ENCODE measurements at regions not wholly inside any gene's neighbourhood (a gene's known extent, or its start where the extent isn't known, plus 50 kb on each side); places are given as distances from the start of the nearest gene placed in this dataset.
"Not testable (repeated sequence)": the region's sequence is repeated elsewhere in the genome, so short reads cannot be mapped to it uniquely, and the experiment has no call there.

DNA sequence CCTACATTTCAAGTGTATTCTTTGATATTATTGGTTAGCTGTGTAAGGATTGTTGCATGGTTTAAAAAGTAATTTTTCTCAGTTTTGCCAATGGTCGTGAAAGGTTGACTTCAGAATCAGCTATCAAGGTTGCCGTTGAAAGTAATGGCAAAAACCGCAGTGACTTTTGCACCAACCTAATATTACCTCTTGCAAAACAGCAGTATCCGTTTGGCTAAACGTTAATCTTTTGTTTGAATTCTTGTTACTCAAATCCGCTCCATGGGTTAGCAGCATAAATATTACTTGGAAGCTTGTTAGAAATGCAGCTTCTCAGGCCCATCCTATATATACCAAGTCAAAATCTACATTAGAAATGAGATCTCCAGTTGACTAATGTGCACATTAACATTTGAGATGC lies 141.6 kb upstream of the PRSS12 start:
- DNase-seq (ENCODE audit: insufficient read length, low spot score); FAIRE-seq: not testable (repeated sequence)

DNA sequence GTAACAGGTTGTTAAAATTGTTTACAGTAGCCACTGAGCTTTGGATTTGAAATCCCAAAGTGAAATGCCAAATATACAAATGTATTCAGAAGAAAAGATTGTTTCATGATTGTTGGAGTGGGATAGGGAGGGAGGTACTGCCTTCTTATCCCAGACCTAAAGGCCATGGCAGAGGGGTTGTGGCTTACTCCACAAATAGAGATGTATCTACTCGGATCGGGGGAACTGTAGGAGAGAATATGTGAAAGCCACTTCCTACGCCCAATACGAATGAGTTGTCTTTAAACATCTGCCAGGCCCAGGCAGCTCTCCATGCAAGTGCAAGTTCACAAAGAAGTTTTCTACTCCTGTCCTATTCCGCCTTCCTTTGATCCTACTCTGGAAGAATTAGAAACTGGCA lies 150.2 kb upstream of the PRSS12 start:
- not testable (repeated sequence) for DNase-seq (ENCODE audit: insufficient read length, low spot score); FAIRE-seq

DNA sequence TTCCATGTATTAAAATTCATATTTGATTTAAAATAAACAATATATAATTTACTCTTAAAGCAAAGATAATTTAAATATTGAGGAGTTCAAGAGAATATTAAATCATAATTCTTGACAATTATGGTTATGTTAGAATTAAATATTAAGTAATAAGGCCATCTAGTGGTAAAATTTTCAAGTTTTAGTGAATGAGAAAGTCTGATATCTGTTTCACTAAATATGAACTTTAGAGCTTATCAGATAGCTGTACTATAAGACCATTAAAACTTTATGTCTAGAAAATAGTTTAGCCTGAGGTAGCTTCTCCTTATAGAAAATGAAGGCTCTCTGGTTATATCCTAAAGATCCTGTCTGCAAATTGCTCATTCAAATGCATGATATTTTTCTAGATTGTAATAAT lies 152.1 kb upstream of the PRSS12 start:
- not testable (repeated sequence) for DNase-seq (ENCODE audit: insufficient read length, low spot score); FAIRE-seq

DNA sequence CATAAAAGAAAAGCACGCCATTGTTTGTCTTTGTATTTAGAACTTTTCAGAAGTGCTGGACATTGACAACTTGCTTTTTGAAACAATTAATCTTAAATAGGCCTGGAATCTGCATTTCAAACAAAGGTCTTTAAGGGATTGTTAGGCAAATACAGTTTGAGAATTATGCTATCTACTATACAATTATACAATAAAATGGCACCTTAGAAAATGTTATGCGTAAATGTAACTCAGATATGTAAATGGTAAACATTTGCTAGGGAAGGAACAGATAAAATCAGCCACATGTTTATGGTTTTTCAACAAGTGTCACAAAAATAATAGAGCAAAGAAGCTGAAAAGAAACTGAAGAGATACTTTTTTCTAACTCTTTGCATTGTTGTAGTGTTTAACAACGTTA lies 152.7 kb upstream of the PRSS12 start:
- not testable (repeated sequence) for FAIRE-seq; DNase-seq (ENCODE audit: insufficient read length, low spot score)

DNA sequence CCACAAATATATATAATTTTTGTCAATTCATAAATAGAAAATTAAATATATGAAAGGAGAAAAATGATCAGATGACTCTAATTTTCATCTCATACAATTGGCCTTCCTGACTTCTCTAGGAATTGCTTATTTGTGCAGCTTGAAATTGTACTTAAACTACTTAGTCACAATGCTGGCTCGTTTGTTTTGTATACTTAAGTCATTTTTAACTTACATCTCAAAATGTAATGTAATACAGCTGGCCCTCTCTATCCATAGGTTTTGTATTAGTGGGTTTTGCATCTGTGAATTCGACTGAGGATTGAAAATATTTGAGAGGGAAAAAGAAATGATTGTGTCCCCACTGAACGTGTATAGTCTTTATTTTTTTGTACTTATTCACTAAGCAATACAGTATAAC lies 160.1 kb upstream of the PRSS12 start:
- not testable (repeated sequence) for FAIRE-seq; DNase-seq (ENCODE audit: insufficient read length, low spot score)

DNA sequence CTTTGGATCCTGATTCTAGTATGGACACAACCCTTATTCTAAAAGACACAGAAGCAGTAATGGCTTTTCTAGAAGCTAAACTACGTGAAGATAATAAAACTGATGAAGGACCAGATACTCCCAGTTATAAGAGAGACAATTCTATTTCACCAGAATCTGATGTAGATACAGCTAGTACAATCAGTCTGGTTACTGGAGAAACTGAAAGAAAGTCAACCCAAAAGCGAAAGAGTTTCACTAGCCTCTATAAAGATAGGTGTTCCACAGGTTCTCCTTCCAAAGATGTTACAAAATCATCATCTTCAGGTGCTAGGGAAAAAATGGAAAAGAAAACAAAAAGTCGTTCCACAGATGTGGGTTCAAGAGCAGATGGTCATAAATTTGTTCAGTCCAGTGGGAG lies 161.5 kb upstream of the PRSS12 start:
- not testable (repeated sequence) for DNase-seq (ENCODE audit: insufficient read length, low spot score)
- peak; percentile 77 for FAIRE-seq

DNA sequence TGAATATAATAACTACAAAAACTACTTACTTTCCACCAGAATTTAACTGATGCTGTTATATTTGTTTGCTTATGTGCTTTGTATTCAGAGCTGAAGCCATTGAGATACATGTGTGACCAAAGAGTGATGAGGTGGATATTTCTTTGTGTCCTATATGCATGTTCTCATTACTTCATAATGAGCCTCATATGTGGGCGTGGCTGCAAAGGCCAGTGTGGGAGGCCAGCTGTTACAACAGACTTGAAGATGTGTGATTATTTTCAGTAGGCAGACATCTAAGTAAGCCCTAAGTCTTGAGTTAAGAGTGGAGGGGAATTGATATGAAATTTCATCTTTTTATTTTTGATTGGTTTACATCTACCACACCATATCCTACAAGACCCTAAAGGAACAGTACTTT lies 163.3 kb upstream of the PRSS12 start:
- DNase-seq (ENCODE audit: insufficient read length, low spot score); FAIRE-seq: not testable (repeated sequence)

DNA sequence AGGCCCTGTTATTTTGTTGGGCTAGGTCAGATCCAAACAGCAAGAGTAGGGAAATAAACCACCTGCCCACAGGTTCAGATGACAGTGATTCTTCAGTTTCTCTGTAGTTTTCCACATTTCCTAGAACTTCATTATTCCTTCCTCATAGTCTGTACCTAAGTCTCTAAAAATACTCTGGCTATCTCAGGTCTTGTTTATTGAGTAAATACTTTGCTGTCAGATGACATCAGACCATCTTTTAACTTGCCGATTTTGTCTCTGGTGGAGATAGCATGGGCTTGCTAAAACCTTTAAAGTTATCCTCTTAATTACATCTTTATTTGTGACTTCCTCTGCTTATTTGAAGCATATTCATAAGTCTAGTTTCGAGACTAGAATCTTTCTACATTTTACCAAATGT lies 155.1 kb upstream of the METTL14 start:
- not testable (repeated sequence) for DNase-seq (ENCODE audit: insufficient read length, low spot score); FAIRE-seq

DNA sequence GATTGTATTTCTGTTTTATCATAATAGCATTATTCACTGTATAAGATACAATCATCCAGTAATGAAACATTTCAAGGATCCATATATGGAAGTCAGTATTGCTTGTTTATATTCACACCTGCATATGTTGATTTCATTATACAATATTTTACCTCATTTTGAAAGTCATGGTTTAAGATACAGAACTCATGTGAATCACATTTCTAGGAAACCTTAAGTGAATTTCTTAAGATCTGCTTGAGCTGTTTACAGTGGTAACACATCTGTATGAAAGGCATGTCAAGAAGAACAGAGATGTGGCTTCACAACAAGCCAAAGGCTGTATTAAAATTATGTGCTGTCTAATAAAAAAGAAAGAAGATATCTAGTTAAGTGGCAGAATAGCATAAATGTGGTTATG lies 153.2 kb upstream of the METTL14 start:
- FAIRE-seq = not testable (repeated sequence)

DNA sequence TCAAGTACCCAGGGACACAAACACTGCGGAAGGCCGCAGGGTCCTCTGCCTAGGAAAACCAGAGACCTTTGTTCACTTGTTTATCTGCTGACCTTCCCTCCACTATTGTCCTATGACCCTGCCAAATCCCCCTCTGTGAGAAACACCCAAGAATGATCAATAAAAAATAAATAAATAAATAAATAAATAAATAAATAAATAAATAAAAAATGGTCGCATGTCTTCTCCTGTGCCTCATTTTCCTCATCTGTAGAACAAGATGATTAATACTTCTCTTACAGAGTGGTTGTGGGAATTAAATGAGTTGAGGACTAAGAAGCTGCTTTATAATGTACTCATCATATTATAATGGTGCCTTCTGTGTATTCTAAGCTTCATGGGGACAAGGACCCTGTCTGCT lies 149.4 kb upstream of the METTL14 start:
- DNase-seq (ENCODE audit: insufficient read length, low spot score) = not testable (repeated sequence)
- peak; percentile 74 for FAIRE-seq

More for the DNA sequence above, 153.2 kb upstream of the METTL14 start:
- DNase-seq (ENCODE audit: insufficient read length, low spot score) = not testable (repeated sequence)

DNA sequence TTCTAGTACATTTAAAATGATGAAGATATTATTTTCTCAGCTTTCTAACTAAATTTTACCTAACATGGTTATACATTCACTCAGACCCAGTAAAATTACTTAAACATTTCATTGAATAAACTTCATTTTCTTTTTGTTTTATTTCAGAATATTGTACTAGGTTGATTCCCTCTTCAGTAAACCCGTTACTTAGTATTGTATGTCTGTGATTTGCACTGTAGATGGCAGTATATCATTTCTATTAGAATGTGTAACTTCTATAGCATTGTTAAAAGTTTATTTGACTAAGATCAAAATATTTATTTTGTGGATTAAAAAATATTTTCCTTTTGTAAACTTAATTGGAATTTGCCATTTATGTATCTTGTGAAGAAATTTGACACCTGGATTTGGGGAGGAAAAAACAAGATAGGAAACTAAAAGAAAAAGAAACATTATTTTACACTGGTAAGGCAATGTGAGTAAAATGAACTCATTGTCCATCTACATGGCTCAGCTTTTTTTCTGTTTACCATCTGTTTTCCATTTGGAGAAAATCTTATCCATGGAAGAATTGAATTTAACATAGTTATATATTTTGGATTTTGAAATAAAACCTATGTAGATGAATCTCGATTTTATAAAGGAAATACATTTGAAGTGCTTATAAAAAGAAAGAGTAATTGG lies 145.6 kb upstream of the METTL14 start:
- DNase-seq (ENCODE audit: insufficient read length, low spot score) = not testable (repeated sequence)
- peak; percentile 87 for FAIRE-seq

DNA sequence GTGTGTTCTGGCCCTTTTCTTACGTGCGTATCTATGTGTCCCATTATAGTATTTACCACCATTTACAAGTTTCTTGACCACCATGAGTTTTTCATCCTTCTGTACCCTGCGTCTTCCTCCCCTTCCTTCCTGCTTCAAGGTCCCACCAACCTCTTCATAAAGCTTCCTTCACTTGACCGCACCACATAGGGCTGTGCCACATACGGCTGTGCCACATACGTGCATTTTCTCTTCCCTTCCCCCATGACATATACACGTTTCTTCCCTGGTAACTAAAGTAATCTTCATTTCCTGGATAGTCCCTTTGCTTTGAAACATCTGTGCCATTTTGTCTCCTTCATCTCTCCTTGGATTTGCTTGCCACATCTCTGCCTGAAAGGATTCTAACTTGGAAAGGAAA lies 128.6 kb upstream of the METTL14 start:
- DNase-seq (ENCODE audit: insufficient read length, low spot score); FAIRE-seq: not testable (repeated sequence)

DNA sequence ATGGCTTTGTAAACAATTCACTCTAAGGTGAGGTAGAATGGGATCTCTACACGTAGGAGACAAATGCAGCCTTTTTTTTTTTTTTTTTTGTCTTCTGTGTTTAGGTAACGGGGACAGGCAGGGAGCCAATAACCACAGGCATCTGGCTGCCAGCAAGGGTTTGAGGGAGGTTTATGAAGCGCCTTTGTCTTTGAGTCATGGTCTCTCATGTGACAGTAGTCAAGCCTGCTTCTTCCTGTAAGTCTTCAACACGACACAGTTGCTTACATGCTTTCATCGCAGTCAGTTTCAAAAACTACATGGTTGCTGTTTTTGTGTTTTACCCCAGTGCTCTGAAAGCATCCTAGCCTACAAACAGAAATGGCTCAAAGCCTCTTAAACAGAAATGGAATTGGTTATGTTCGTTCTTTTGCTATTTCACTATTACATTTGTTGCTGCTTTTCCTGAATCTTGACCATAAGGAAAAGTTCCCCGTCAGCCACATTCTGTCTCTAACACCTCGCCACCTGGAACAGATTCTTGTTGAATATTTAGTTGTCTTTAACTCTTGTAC lies 127.8 kb upstream of the METTL14 start:
- DNase-seq (ENCODE audit: insufficient read length, low spot score) = no peak
- no peak for FAIRE-seq

DNA sequence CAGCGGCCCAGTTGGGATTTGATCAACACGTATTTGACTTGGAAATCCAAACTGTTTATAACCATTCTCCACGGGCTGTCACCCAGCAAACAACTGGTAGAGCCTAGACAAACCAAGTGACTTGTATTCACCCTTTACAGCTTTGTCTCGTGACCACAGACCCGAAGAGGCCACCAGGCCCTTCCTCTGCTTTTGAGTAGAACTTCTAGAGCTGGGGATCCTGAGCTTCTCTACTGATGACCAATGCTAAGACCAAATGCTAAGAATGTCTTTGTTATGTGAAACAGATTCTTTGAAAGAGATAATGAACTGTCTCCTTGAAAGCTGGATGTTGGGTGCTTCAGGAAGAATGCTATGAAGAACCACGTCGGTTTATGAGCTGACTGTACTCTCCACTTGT lies 127.0 kb upstream of the METTL14 start:
- peak; percentile 40 for FAIRE-seq
- DNase-seq (ENCODE audit: insufficient read length, low spot score) = not testable (repeated sequence)

DNA sequence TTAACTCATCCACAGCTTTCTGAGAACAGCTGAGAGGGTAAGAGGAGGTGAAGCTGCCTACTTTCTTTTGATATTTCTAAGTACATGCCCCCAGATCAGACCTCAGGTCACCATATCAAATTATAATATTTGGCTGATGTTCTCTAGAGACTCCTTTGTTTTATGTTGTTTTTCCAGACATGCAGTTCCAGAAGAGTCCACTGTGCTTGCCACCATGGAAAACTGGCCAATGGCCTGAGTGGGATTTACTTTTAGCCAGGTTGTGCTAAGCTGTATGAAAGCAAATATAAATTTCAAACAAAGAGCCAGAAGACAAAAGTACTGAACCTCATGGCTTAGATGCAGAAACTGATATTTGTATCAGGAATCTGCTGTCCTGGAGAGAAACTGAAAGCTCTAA lies 123.6 kb upstream of the METTL14 start:
- DNase-seq (ENCODE audit: insufficient read length, low spot score); FAIRE-seq: not testable (repeated sequence)

DNA sequence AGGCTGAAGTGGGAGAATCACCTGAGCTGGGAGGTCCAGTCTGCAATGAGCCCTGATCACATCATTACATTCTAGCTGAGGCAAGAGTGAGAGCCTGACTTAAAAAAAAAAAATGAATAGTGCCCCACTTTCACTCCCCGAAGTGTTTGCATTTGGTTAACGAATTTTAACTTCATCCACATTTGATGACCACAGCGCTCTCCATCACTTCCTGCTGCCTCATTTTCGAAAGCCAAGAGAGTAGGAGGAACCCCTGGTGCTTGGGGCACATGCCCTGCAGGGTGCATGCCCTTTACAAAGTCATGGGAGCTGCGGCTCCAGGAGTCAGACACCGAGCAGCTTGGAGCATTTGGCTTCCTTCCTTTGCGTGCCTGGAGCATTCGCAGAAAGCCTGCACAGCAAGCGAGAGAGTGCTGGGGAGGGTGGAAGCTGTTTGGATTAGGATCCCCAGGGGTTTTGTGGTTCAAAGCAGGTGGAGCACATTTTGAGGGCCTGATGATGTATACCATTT lies 119.1 kb upstream of the METTL14 start:
- FAIRE-seq = peak; percentile 87
- not testable (repeated sequence) for DNase-seq (ENCODE audit: insufficient read length, low spot score)

DNA sequence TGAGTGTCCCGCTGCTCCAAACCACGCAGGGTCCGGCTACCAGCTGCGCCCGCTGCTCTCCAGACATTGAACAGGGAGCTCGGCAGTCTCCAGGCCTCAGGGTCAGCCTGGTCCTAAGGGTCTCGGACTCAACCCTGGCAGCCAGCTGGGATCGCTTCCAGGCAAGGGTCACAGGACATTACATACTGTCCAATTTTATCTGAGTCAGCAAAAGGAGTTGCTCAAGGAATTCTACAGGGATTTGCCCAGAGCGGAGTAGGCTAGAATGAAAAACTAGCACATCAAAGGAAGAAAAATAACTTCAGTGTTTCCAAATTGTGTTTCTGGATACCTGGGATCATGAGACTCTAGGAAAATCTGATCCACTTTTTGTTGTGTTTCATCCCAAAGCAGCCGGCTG lies 112.2 kb upstream of the METTL14 start:
- DNase-seq (ENCODE audit: insufficient read length, low spot score); FAIRE-seq: not testable (repeated sequence)

DNA sequence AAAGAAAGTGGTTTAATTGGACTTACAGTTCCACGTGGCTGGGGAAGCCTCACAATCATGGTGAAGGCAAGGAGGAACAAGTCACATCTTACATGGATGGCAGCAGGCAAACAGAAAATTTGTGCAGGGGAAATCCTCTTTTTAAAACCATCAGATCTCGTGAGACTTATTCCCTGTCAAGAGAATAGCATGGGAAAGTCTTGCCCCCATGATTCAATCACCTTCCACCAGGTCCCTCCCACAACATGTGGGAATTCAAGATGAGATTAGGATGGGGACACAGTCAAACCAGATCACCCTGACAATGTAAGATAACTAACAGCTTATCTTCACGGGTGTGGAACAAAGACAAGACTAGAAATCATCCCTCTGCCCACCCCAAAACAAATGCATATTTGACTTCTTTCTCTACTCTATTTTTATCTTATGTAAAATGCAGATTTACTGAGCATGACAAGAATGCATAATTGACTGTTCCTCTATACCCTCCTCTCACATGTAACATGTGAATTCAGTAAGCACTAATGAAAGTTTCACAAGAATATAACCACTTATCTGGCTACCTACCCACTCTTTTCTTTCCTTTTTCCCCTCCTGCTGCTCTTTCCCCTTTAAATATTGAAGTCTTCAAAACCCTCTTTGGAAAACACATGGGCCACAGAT lies 110.8 kb upstream of the METTL14 start:
- peak; percentile 54 for FAIRE-seq
- not testable (repeated sequence) for DNase-seq (ENCODE audit: insufficient read length, low spot score)

DNA sequence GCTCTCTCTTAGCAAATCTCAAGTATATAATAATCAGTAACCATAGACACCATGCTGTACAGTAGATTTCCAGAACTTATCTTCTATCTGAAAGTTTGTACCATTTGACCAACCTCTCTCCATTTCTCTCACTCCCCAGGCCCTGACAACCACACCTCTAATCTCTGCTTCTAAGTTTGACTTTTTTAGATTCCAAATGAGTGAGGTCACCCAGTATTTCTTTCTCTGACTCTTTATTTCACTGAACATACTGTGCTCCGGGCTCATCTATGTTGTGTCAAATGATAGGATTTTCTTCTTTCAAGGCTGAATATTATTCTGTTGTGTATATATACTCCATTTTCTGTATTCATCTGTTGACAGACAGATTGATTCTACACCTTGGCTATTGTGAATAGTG lies 110.1 kb upstream of the METTL14 start:
- not testable (repeated sequence) for FAIRE-seq; DNase-seq (ENCODE audit: insufficient read length, low spot score)

DNA sequence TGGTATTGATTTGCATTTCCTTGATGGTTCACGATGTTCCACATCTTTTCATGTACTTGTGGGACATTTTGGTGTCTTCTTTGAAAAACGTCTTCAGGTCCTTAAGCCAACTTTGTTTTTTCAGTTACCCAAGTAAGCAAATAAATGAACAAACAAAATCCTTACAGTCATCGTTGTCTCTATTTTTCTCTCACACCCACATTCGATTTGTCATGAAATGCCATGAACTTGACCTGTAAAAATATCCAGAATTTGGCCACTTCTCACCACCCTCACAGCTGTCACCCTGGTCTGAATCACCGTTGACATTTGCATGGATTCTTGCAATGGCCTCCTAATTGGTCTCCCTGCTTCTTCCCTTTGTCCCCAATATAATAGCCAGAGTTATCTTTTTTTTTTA lies 109.5 kb upstream of the METTL14 start:
- FAIRE-seq = peak; percentile 76
- not testable (repeated sequence) for DNase-seq (ENCODE audit: insufficient read length, low spot score)

DNA sequence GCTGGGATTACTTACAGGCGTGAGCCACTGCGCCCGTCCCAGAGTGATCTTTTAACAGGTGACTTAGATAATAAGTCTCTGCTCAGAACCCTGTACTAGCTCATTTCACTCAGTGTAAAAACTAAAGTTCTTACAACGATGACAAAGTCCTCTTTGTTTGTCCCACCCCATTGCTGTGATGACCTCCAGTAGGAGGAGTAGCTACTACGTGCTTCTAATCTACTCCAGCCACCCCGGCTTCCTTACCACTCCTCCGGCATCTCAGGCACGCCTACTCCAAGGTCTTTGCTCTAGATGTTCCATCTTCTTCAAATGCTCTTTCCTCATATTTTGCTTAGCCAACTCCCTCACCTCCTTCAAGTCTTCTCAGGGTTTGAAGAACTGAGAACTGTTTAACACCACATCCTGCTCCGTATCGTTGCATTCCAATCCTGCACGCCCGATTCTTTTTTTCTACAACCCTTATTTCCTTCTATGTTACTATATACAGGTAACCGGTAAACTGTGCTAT lies 108.4 kb upstream of the METTL14 start:
- FAIRE-seq; DNase-seq (ENCODE audit: insufficient read length, low spot score): not testable (repeated sequence)

Data from GM19239 (cell line).